Stimulated activated CD4-positive, alpha-beta T cell treated with anti-CD3 and anti-CD28 coated beads, Interleukin-4, amount 100 ng/mL, for 24 hours (primary cell): ENCODE measurements at regions not wholly inside any gene's neighbourhood (a gene's known extent, or its start where the extent isn't known, plus 50 kb on each side); places are given as distances from the start of the nearest gene placed in this dataset.

Source experiments
- DNase-seq: peaks from one replicate; pipeline ENCODE4 v3.0.0-alpha.2; 2020

GRCh38 chr2:173649527-173650219 lies 295.0 kb downstream of the CDCA7 start:
- no peak for DNase-seq

- no peak for DNase-seq
Observed at GRCh38 chr2:173651891-173652290, 297.2 kb downstream of the CDCA7 start.

DNA sequence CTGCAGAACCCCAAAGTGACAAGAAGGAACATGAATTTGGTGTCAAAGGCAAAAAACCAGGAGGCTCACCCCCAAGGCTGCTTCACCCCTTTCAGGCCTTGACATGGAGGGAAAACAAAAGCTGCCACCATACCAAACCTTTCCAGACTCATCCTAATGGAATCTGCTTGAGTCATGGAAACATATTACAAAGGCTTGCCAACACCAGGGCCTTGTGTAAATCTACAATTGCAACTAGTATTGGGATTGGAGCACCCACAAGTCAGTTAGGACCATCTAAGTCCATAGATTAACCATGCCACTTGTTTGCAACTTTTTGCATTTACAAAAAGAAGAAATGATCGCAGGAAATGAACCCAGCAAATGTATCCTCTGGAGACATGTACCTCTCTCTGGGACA lies 297.6 kb downstream of the CDCA7 start:
- no peak for DNase-seq

DNA sequence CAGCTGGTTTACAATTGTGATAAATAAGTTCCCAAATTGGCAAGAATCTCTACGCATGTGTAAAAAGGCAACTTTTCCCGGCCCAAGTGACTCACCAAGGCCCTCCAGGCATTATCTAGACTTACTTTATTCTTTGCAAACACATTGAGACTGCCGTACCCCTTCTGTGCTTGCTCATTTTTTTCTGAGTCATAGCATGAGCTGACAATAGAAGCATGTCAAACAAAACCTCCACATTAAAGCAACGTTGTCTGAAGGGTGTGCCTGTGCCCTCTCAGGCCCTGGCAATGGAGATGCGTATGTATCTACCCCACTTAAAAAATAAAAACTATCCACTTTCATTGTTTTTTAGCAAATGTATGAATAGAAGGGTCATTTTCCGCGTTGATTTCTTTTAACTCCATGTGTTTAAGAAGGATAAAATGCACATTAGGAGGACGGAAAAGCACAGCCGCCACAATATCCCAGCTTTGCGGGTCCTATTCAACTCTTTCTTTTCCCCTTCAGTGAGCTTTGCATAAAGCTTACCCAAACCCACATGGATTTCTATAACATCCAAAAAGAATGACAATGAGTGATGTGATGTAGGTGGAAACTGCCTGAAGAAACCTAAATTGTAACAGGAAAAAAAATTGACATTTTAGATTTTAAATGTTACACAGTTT lies 298.2 kb downstream of the CDCA7 start:
- DNase-seq = no peak

DNA sequence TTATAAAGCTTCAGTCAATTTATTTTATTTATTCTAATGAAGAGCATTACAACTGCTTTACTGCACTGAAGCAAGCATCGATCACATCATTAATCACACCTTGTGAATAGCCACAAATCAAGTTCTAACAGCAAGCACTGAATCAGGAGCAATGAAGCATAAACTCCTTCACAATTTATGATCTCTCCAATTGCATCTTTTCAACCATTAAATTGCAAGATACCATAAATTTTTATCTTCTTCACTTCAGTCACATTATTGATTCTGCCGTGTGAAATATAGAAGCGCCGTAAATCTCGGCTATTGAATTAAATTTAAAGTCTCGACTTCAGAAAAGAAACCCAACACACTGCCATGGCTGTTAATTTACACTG lies 298.7 kb downstream of the CDCA7 start:
- DNase-seq = no peak

DNA sequence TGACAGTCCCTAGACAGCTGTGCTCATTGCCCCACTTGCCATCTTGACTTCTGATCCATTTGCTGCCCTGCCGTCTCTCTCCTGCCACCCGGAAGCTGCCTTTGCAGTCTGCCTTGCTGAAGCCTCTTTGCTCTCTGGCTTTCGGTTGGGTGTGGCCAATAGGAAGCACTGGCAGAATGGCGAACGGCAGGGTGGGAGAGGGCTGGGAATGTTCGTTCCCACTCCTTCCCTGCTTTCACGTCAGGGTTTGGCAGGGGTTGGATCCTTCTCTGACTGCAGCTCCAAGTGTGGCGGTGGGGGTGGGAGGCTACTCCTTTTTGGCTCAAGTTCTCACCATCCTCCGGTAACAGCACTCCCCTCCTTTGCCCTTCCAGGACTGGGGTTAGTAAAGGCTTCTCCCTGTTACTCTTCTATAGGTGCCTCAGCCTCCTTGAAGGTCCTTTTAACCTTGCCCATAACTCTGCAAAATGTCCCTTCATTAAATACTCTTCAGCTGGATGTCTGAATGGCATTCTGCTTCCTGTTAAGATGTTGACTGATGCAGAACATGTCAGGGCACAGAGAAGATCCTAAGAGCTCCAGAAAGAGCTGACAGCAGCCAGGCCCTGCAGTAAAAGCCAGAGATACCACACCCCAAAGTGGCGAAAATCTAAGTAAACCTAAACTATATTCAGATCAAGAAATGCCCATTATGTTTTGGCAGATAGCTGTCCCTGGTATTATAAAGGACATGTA lies 299.7 kb downstream of the CDCA7 start:
- DNase-seq = no peak

DNA sequence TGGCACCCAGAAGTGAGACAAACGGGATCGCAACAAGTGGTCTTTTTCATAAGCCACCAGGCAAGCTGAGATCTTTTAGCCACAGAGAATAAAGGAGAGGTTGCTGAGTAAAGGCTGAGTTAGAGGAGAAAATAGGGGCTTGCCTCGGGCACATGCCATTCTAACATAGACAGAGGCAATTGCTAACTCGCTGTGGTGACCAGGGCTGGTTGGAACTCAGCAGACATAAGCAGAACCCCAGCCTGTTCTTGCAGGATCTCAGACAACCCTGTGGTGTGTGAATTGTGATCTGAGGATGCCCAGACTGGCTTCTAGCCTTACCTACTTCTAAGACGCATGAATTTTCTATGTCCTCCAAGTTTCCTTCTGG lies 300.2 kb downstream of the CDCA7 start:
- DNase-seq = no peak

DNA sequence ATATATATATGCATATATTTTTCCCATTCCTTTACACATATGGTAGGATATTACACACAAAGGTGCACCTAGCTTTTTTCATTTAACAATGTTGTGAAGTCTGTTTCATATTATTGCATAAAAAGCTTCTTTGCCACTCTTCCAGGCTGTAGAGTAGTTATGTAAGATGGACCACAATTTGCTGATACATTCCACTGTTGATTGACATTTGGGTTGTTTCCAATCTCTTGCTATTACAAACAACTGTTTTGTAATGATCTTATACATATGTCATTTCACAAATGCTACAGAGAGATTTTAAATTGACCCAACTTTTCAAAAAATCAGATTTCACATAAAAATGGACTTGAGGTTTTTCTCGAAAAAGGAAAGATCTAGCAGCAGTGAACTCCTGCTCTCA lies 301.4 kb downstream of the CDCA7 start:
- DNase-seq = no peak

GRCh38 chr2:173657996-173658717 lies 303.5 kb downstream of the CDCA7 start:
- no peak for DNase-seq

- DNase-seq = no peak
Observed at GRCh38 chr2:173658946-173659371, 304.3 kb downstream of the CDCA7 start.

GRCh38 chr2:173659509-173659908 lies 304.8 kb downstream of the CDCA7 start:
- DNase-seq = no peak

DNA sequence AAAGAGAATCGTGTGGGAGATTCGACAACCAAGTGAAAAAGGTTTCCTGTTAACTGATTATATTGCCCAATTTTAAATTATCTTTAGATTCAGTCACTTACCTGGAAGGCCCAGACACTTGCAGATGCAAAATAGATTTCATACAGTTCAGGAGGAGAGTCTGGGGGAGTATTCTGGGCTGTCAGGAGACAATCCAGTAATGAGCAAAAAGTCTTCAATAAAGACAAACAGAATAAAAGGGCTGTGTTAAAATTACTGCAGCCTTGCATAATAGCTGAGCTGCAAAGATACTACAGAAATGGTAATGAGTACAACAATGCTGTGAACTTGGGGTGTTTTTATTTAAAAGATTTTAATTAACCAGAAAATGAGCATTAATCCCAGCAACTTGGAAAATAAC lies 303.6 kb downstream of the SP3 start:
- DNase-seq = no peak

DNA sequence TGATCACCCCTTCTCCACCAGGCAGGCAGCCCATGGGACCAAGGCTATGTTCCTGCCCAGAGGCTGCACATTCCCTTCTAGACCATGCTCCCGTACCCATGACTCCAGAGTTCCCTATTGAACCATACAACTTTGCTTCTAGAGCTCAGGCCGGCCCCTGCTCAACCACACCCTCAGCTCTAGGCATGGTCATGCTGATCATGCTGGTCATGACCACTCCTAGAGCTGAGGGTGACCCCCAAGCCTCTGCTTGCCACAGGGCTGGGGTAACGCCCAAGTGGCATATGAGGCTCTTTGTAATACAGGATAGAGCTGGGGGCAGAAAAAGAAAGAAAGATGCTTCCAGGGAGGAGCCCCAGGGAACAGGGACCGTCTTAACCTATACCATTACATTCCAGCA lies 301.8 kb downstream of the SP3 start:
- DNase-seq = no peak

- DNase-seq = no peak
Observed at GRCh38 chr2:173663835-173664512, 301.2 kb downstream of the SP3 start.

DNA sequence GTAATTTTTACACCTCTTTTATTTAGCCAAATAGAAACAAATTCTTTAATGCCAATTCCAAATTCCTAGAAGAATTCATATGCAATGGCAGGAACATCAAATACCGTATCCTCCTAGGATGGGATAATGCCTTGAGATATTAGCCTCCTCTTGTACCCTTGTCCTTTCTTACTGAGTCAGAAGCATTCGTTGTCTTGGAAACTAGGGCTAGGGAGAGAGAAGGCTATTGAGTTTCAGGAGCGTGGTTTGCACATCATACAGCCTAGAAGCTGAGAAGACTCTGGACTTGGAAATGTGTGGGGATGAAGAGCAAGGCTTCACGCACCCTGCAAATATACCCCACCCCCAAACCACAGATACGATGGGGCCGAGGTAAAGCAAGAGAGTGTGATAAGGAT lies 300.7 kb downstream of the SP3 start:
- no peak for DNase-seq

DNA sequence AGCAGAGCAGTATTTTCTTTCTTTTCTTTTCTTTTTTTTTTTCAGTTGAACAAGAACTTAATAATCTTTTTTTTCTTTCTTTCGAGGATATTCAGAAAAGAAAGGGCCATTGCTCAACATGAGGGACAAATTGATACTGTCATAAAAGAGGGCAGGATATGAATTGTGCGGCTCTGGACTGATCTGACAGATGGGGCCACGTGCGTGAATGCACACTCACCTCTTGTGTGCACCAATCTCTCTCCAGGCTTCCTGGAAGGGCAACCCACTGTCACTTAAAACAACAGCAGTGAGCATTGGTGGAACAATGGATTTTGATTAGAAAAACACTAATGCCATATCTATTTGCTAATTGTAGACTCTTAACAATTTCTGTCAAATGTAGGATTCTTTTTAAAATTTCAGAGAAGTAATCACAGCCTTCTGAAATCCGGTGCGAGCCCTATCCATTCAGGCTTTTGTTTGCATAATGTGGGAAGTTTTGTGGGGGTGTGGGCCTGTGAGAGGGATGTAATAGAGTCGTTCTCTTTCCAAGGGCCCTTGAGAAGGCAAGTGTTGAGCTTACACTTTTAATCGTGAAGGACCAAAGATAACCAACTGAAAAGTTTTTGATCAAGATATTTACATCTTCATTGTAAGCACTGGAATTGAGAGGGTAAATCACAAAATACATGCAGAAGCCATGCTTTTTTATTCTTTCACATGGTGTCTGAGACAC lies 298.8 kb downstream of the SP3 start:
- DNase-seq = no peak

- DNase-seq = no peak
Observed at GRCh38 chr2:173667014-173667413, 298.2 kb downstream of the SP3 start.

GRCh38 chr2:173667415-173667814 lies 297.8 kb downstream of the SP3 start:
- no peak for DNase-seq

DNA sequence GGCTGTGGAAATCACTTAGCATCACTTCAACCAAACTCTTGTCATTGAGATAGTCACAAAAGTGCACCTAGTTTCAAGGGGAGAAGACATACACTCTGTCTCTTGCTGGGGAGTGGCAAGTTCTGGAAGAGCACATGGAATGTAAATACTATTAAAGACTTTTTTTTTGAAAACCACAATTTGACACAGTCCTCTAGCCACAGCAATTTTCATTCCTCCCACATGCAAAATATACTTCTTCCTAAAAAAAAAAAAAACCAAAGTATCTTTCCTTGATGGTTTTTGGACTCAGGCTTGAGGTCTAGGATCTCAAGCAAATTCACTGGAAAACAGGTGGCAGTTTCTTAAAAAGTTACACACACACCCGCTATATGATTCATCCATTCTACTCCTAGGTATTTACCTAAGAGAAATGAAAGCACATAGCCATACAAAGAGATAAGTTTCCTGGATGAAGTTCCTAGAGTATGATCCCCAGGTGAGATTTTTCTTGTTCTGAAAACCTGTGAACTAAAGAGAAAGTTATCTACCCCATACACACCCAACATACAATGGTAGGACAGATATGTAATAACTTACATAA lies 295.8 kb downstream of the SP3 start:
- DNase-seq = no peak

- DNase-seq = no peak
Observed at GRCh38 chr2:173669888-173670287, 295.3 kb downstream of the SP3 start.

- DNase-seq = no peak
Observed at GRCh38 chr2:173672573-173673340, 292.4 kb downstream of the SP3 start.
